Kidney (tissue), 13 donors: ENCODE measurements at regions not wholly inside any gene's neighbourhood (a gene's known extent, or its start where the extent isn't known, plus 50 kb on each side); places are given as distances from the start of the nearest gene placed in this dataset.

Experiments used
- DNase-seq, 5 donors: peaks; one replicate each; pipeline ENCODE4 v3.0.0-alpha.2; 2013 to 2020
- FAIRE-seq: peaks from 2 replicates; lab custom pipeline; 2012; peaks lifted over from hg19 to GRCh38; lab: Jason Lieb, UNC
- H3K27ac ChIP-seq, 2 donors: one replicate each; pipeline ENCODE4 v1.7.0; 2013; ENCODE audit warnings: low read depth in 2 of 2, low read length in 2 of 2, inconsistent platforms in 1 of 2
- H3K27me3 ChIP-seq: one replicate; pipeline ENCODE4 v1.7.1; 2013; ENCODE audit warnings: low read length, inconsistent platforms; ENCODE audit not compliant: control insufficient read depth, insufficient read depth
- H3K36me3 ChIP-seq, 3 donors: one replicate each; pipeline versions ENCODE4 v1.7.0 to v1.7.1; 2013; ENCODE audit warnings: low read length in 3 of 3, control low read depth in 1 of 3, inconsistent platforms in 1 of 3; ENCODE audit not compliant: insufficient read depth in 3 of 3, control insufficient read depth in 2 of 3
- H3K4me1 ChIP-seq, 3 donors: one replicate each; pipeline versions ENCODE4 v1.7.0 to v1.7.1; 2013; ENCODE audit warnings: low read length in 3 of 3, inconsistent platforms in 1 of 3, low read depth in 1 of 3; ENCODE audit not compliant: control insufficient read depth in 2 of 3, insufficient read depth in 2 of 3
- H3K4me3 ChIP-seq, 3 donors: one replicate each; pipeline versions ENCODE4 v1.7.0 to v1.8.1; 2013; ENCODE audit warnings: low read length in 3 of 3, control low read depth in 1 of 3, inconsistent platforms in 1 of 3
- H3K9ac ChIP-seq, 3 donors: one replicate each; pipeline versions ENCODE4 v1.7.0 to v1.7.1; 2013; ENCODE audit warnings: low read length in 3 of 3, control low read depth in 1 of 3, inconsistent platforms in 1 of 3
- H3K9me3 ChIP-seq, 3 donors: one replicate each; pipeline versions ENCODE4 v1.7.0 to v1.7.1; 2013; ENCODE audit warnings: low read length in 3 of 3, control low read depth in 1 of 3, inconsistent platforms in 1 of 3; ENCODE audit not compliant: control insufficient read depth in 2 of 3, insufficient read depth in 1 of 3
- intact Hi-C: fragments of 100-400 bp; cut with DNase I; formaldehyde crosslinking; loops from one replicate; pipeline ENCODE4 v1.11.1; 2022
- TF ChIP-seq, protein P1 (sequence below): IDR thresholded peaks from 3 replicates; pipeline ENCODE4 v1.5.1; 2012; ENCODE audit warnings: mild to moderate bottlenecking, moderate library complexity, borderline replicate concordance; ENCODE audit not compliant: insufficient read depth; ENCODE audit errors: extremely low read depth
- donor health status: control.
- donor health status: control.
- donor health status: control.
- donor health status: control.
- donor health status: control.
- donor health status: DM: yes; HTN: yes; CAD: no.
- donor health status: Normal renal cell carcinoma (clear cell type).

DNA sequence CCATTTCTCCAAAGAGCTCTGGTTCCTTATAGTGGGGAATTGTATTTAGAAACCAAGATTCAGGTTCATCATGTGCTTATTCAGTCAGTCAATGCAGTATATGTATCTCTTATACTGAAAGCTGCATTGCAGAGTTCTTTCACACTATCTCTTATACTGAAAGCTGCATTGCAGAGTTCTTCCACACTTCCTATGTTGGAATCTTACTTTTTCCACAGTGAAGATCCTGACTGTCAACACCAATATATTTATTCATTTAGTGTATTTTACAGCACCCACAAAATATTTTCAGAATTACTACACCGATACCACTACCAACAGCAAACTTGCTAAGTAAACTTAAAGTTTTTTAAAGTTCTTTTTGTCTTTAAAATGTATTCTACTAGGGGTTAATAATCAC, 349.3 kb upstream of the MMS22L start:
- DNase-seq (no peak), FAIRE-seq (no peak)
- intact Hi-C loops: no loop called here
- H3K9me3 ChIP-seq: peaks cover 0 to 4% (median 0%) of the 10 kb centered on the region in 3 donors
- no peak overlapping the region for H3K4me3 ChIP-seq
- H3K36me3 ChIP-seq: no peaks in the 10 kb centered on the region
- TF ChIP-seq, protein P1, sequence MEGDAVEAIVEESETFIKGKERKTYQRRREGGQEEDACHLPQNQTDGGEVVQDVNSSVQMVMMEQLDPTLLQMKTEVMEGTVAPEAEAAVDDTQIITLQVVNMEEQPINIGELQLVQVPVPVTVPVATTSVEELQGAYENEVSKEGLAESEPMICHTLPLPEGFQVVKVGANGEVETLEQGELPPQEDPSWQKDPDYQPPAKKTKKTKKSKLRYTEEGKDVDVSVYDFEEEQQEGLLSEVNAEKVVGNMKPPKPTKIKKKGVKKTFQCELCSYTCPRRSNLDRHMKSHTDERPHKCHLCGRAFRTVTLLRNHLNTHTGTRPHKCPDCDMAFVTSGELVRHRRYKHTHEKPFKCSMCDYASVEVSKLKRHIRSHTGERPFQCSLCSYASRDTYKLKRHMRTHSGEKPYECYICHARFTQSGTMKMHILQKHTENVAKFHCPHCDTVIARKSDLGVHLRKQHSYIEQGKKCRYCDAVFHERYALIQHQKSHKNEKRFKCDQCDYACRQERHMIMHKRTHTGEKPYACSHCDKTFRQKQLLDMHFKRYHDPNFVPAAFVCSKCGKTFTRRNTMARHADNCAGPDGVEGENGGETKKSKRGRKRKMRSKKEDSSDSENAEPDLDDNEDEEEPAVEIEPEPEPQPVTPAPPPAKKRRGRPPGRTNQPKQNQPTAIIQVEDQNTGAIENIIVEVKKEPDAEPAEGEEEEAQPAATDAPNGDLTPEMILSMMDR: no peak
- no peaks in the 10 kb centered on the region for H3K27me3 ChIP-seq
- no peak overlapping the region for H3K9ac ChIP-seq
- H3K4me1 ChIP-seq: no peaks in the 10 kb centered on the region
- no peak overlapping the region for H3K27ac ChIP-seq

DNA sequence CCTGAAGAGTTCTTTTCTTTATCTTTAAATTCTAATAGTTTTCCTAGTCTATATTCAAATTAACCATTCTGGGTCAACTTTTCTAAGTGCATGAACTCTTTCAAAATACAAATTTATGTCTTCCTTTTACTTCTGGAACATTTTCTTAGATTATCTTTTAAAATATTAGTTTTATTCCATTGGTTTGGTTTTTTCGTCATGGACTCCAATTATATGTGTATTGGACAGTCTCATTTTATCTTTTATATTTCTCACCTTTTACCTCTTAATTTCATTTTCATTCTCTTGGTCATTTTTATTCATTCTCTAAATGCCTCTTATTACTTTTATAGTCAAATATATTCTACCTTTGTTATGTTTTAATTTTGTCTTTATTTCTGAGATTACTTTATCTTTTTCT, 356.7 kb upstream of the MMS22L start:
- Histone ChIP-seq H3K36me3 (no peaks in the 10 kb centered on the region), H3K9ac (no peak overlapping the region), H3K4me3 (no peak overlapping the region), H3K27me3 (no peaks in the 10 kb centered on the region), H3K4me1 (no peaks in the 10 kb centered on the region), H3K9me3 (peaks cover 0 to 6% (median 6%) of the 10 kb centered on the region in 3 donors), H3K27ac (no peak overlapping the region)
- TF ChIP-seq, protein P1: no peak
- DNase-seq (no peak), FAIRE-seq (no peak)
- intact Hi-C loops: no loop called here

DNA sequence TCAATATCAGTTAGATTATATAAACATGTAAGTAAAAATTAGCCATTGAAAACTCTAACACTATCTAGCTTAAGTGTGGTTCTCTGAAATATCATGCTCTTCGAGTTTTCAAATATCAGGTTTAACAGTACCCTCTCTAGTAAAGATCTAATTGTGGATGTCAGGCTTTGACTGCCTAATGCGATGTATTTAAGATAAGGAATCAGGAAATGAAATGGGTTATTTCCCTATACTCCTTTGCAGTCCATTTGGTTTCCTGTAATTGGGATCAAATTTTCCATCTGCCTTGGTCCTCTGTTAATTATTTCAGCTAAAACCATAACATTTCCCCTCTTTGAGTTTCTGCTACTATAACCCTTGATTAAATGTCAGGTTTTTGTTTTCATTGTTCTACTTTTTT, 361.3 kb upstream of the MMS22L start:
- no peaks in the 10 kb centered on the region for H3K4me1 ChIP-seq
- H3K27me3 ChIP-seq: no peaks in the 10 kb centered on the region
- FAIRE-seq (no peak), DNase-seq (no peak)
- no peaks in the 10 kb centered on the region for H3K36me3 ChIP-seq
- intact Hi-C loops: no loop called here
- no peak overlapping the region for H3K4me3 ChIP-seq
- TF ChIP-seq, protein P1: no peak
- H3K9ac ChIP-seq: no peak overlapping the region
- no peaks in the 10 kb centered on the region for H3K9me3 ChIP-seq
- no peak overlapping the region for H3K27ac ChIP-seq

DNA sequence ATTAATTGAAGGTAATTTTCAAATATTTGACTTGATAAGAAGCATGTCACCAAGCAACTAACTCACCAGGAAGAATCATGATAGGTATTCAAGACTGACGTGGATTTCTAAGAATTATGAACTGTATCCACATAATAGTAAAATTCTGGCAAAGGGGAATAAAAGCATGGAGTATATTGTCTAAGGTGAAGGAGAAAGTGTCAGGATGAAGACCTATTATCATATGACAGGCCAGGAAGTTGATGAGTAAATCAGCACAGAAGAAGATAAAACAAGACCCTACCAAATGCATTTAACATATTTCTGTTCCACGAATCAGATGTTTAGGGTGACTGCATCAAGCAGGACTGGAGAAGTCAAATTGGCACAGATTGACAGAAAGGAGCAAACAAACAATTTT, 362.7 kb upstream of the MMS22L start:
- Histone ChIP-seq H3K4me1 (no peaks in the 10 kb centered on the region), H3K9me3 (no peaks in the 10 kb centered on the region), H3K9ac (no peak overlapping the region), H3K36me3 (no peaks in the 10 kb centered on the region), H3K4me3 (no peak overlapping the region), H3K27me3 (no peaks in the 10 kb centered on the region), H3K27ac (no peak overlapping the region)
- FAIRE-seq (no peak), DNase-seq (no peak)
- TF ChIP-seq, protein P1: no peak
- intact Hi-C loops: no loop called here
